ENCODE measurements at regions not wholly inside any gene's neighbourhood (a gene's known extent, or its start where the extent isn't known, plus 50 kb on each side); places are given as distances from the start of the nearest gene placed in this dataset.
"Not testable (repeated sequence)": the region's sequence is repeated elsewhere in the genome, so short reads cannot be mapped to it uniquely, and the experiment has no call there.

DNA sequence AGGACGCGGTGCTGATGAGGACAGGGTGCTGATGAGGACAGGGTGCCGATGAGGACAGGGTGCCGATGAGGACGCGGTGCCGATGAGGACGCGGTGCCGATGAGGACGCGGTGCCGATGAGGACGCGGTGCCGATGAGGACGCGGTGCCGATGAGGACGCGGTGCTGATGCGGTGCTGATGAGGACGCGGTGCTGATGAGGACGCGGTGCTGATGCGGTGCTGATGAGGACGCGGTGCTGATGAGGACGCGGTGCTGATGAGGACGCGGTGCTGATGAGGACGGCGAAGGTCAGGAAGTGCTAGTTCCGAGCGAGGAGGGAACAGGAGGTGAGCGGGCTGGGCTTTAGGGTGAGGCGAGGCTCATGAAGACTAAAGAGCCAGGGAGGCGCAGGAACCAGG lies 399.9 kb downstream of the SMOC2 start:
- not testable (repeated sequence) for DNase-seq

GRCh38 chr6:168840299-168840698 lies 399.3 kb downstream of the SMOC2 start:
- not testable (repeated sequence) for DNase-seq

- no peak for DNase-seq
These were observed 397.0 kb downstream of the SMOC2 start for GRCh38 chr6:168838037-168838399.

GRCh38 chr6:168837254-168838036 lies 396.5 kb downstream of the SMOC2 start:
- DNase-seq, result no peak

DNA sequence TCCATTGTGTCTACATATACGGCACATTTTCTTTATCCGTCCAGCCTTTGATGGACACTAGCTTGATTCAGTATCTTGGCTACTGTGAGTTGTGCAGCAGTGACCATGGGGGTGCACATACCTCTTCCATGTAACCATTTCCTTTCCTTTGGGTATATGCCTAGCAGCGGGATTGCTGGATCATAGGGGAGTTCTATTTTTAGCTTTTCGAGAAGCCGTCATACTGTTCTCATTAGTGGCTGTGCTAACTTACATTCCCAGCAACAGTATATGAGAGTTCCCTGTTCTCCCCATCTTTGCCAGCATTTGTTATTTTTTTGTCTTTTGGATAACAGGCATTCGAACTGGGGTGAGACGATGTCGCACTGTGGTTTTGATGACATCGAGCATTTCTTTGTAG lies 395.0 kb downstream of the SMOC2 start:
- no peak for DNase-seq

- DNase-seq, result no peak
These were observed 393.8 kb downstream of the SMOC2 start for GRCh38 chr6:168834801-168835200.

- no peak for DNase-seq
These were observed 393.1 kb downstream of the SMOC2 start for GRCh38 chr6:168834042-168834587.

DNA sequence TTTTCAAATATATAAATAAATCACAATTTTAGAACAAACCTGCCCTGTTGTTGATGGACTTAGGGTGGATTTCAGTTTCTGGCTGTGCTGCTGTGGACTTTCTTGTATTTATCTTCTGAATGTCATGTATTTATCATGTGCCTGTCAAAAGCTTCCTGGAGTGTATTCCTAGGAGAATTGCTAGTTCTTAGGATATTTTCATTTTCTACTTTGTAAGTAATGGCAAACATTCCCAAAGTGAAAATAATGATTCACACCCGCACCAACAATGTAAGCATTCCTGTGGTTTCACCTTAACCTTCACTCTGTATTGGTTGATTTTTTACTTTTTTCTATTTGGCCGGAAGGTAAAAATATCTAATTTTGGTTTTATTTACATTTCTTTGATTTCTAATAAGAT lies 387.8 kb downstream of the SMOC2 start:
- no peak for DNase-seq

- DNase-seq, result no peak
These were observed 387.1 kb downstream of the SMOC2 start for GRCh38 chr6:168828035-168828434.

DNA sequence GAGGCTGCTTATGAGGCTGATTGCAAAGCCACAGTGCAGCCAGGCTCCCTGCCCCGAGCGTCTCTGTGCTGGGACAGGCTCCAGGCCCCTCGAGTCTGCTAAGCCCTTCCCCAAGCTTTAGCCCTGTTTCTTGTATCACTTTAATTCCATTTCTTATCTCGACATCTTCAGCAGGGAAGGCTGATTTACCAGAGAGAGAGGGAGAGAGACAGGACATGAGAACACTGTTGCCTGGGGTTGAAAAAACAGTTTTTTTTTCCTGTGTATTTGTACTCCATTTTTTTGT lies 386.5 kb downstream of the SMOC2 start:
- no peak for DNase-seq

GRCh38 chr6:168826726-168827585 lies 386.0 kb downstream of the SMOC2 start:
- DNase-seq, result no peak

DNA sequence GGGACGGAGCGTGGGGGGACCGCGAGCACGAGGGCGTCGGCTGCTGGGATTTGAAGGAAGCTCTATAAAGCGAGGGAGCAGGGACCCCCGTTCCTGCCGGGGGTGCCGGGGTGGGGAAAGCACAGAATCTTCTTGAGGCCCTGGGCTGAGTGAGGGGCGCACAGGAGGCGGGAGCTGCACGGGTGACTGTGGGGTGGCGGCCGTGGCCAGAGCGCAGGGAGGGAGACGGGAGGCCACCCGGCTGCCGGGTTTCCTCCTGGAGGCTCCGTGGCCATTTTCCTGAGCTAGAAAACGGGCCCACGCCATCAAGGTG lies 385.1 kb downstream of the SMOC2 start:
- DNase-seq, result no peak

DNA sequence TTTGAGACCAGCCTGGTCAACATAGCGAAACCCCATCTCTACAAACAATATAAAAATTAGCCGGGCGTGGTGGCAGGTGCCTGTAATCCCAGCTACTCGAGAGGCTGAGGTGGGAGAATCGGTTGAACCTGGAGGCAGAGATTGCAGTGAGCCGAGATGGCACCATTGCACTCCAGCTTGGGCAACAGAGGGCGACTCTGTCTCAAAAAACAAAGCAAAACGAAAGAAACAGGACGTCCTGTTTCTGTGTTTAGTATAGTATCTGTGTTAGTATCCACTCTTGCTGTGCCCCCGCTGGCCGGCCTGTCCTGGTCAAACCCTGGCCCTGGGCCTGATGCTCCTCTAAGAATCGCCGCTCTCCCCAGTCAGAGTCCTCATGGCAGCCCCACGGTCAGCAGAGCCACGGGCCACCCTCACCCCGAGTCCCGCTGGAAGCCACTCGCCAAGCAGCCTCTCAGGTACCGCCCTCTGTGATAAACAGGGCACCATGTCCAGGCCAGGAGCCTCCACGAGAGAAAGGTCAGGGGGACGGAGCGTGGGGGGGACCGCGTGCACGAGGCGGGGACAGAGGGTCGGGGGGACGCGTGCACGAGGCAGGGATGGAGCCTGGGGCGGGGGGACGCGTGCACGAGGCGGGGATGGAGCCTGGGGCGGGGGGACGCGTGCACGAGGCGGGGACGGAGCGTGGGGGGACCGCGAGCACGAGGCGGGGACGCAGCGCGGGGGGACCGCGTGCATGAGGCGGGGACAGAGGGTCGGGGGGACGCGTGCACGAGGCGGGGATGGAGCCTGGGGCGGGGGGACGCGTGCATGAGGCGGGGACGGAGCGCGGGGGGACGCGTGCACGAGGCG lies 384.5 kb downstream of the SMOC2 start:
- no peak for DNase-seq

DNA sequence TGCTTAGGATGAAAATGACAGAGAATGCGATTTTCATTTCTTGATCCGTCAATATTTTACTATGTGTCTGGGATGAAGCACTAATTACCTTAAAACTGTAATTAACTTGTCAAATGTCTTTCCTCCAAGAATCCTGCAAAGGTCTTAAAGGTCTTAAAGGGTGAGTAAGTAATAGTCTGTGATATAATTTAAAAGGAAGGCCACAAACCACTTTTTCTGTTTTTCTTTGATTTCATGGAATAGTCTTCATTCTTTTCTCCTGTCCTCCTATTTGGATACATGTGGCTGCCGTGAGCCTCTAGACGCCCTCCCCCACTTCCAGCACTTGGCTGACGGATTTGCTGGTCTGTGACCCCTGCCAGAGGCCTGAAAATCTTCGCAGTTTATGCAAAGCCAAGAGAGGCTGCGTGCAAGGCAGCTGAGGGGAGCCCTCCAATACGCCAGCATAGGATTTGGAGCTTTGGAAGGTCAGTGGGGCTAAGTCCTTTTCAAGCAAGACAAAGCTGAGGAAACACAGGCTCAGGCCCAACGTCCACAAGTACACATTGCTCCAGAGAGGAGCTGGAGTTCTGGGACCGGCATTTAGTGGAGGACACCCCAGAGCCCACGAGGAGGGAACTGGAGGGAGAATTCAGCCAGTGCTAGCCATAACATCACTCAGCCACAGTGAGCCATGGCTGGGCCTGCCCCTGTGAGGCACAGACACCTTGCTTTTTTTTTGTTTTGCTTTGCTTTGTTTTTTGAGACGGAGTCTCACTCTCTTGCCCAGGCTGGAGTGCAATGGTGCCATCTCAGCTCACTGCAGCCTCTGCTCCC lies 382.6 kb downstream of the SMOC2 start:
- no peak for DNase-seq

GRCh38 chr6:168822376-168822775 lies 381.4 kb downstream of the SMOC2 start:
- no peak for DNase-seq

GRCh38 chr6:168819546-168819945 lies 378.6 kb downstream of the SMOC2 start:
- DNase-seq, result no peak

DNA sequence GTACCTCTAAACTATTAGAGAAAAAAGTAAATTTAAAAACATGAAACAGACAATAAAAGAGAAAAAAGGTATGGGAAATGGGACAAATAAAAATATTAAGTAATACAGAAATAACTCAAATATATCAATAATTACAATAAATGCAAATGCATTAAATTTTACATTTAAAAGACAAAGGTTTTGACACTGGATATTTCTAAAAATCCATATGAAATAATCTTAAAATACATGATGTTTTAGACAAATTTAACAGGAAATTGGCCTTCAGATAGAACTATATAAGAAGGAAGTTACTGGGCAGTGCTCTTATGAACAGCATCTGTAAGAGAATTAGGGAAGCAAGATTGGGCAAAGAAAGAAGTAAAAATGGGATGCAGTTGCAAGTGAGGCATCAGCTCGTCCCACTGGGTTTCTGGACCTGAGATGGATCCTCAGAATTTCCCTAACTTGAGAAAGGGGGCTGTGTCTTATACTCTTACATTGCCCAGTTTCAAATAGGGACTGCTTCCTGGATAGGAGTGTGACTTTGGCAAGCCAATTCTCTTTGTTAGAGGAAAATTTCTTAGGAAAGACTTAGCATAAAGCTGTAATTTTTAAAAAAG lies 376.7 kb downstream of the SMOC2 start:
- DNase-seq, result no peak

DNA sequence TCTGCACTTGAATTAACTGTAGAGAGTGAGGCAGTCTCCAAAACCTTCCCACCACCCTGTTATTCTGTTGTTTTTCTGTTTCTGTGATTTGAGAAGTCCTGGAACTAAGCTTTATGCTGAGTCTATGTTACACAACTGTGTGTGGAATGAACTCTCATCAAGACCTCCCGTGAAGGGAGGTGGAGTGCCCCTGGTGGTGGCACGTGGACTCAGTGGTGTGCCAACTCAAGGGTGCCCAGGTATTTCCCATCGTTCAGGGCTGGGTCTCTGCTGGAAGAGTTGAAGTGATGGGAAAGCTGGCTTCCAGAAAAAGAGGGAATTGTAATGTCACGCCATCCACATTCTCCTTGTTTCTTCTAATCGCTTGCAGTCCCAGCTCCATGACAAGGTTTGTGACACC lies 374.2 kb downstream of the SMOC2 start:
- DNase-seq, result no peak

- DNase-seq, result no peak
These were observed 367.2 kb downstream of the SMOC2 start for GRCh38 chr6:168808232-168808631.

- no peak for DNase-seq
These were observed 363.3 kb downstream of the SMOC2 start for GRCh38 chr6:168804331-168804730.

GRCh38 chr6:168803874-168804273 lies 362.9 kb downstream of the SMOC2 start:
- DNase-seq, result no peak

DNA sequence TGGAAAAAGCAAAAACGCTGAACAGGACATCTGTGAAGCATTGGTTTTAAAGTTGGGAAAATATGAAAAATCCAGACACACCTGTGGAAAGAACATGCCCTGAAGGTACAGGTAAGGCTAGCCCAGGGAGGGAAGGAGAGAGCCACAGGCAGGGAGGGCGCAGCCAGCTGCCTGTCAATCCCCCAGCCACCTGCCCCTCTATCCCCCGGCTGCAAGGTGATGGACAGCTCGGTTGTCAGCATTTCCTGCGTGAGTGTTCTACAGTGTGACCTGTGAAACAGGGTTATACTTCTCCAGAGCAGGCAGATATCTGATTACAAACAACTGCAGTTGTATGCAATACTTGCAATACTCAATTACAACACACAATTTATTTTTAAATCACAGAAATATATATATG lies 358.1 kb downstream of the SMOC2 start:
- DNase-seq, result no peak

Data from CD4-positive, alpha-beta T cell treated with Interleukin-10 for 1 hour (primary cell).